ENCODE measurements at regions not wholly inside any gene's neighbourhood (a gene's known extent, or its start where the extent isn't known, plus 50 kb on each side); places are given as distances from the start of the nearest gene placed in this dataset.

DNA sequence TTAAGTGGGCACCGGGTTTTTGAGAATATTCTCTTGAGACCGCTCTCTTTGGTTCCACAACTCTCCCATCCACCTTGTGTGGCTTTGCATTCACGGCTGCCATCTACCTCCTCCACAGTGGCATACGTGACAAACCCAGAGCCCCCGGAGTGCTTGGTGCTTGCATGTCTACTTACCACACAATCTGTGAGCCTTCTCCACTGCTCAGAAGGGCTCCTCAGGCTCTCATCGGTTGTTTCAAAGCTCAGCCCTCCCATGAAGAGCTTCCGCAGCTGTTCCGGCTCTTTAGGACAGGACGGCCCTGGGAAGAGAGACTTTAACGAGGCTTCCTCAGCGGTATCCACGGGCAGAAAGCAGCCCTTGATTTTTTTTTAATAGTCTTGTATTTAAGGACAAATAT, 167.6 kb upstream of the ANK2 start:
- DNase-seq, result no peak
- Histone ChIP-seq H3K36me3 (ENCODE audit: control insufficient read depth, insufficient read depth, low read length) (no peaks in the 10 kb centered on the region), H3K4me3 (ENCODE audit: low read depth, low read length) (no peak overlapping the region), H3K4me1 (no peaks in the 10 kb centered on the region; the same call in 1 of the 2 replicates), H3K9me3 (no peaks in the 10 kb centered on the region), H3K27me3 (replicated peaks; ENCODE audit: control insufficient read depth, insufficient read depth, low read length) (no peaks in the 10 kb centered on the region)
- ChIA-PET CTCF (no interaction called here), POLR2A (no interaction called here)
- no peak overlapping the region for H3K4me3 Mint-ChIP-seq (ENCODE audit: unreplicated experiment)
- no peaks in the 10 kb centered on the region for H3K27me3 Mint-ChIP-seq (ENCODE audit: insufficient read depth, unreplicated experiment)
- H3K36me3 Mint-ChIP-seq (ENCODE audit: insufficient read depth, unreplicated experiment), result no peaks in the 10 kb centered on the region
- intact Hi-C loops (cut with micrococcal nuclease; ENCODE audit: unreplicated experiment), result no loop called here
- no peaks in the 10 kb centered on the region for H3K4me1 Mint-ChIP-seq (ENCODE audit: low read depth, unreplicated experiment)
- H3K9me3 Mint-ChIP-seq (ENCODE audit: unreplicated experiment), result no peaks in the 10 kb centered on the region
- H3K27ac Mint-ChIP-seq (ENCODE audit: unreplicated experiment), result no peak overlapping the region
- BruUV-seq (replicated peaks), result no TSS peak
- TF ChIP-seq, protein P1, sequence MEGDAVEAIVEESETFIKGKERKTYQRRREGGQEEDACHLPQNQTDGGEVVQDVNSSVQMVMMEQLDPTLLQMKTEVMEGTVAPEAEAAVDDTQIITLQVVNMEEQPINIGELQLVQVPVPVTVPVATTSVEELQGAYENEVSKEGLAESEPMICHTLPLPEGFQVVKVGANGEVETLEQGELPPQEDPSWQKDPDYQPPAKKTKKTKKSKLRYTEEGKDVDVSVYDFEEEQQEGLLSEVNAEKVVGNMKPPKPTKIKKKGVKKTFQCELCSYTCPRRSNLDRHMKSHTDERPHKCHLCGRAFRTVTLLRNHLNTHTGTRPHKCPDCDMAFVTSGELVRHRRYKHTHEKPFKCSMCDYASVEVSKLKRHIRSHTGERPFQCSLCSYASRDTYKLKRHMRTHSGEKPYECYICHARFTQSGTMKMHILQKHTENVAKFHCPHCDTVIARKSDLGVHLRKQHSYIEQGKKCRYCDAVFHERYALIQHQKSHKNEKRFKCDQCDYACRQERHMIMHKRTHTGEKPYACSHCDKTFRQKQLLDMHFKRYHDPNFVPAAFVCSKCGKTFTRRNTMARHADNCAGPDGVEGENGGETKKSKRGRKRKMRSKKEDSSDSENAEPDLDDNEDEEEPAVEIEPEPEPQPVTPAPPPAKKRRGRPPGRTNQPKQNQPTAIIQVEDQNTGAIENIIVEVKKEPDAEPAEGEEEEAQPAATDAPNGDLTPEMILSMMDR (IDR thresholded peaks at IDR 0.05; ENCODE audit: insufficient read depth in 1 of 2, low read depth in 1 of 2, low read length in 1 of 2, severe bottlenecking in 1 of 2, unreplicated experiment in 1 of 2), result no peak

DNA sequence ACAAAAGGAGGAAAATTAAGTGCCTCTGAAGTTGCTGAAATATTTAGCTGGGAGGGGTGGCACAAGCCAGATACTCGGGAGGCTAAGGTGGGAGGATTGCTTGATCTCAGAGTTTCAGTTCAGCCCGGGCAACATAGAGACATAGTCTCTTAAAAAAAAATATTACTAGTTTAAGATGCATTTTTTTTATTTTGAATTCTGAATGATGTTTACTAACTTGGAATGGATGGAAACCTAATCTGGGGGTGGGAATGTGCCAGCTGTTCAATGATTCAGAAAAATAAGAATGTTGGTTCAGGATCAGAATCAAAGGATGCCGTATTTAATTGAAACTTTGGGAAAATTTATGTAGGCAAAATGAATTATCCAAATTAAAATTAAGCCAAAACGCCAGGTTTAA, 167.2 kb upstream of the ANK2 start:
- H3K4me3 Mint-ChIP-seq (ENCODE audit: unreplicated experiment), result no peak overlapping the region

DNA sequence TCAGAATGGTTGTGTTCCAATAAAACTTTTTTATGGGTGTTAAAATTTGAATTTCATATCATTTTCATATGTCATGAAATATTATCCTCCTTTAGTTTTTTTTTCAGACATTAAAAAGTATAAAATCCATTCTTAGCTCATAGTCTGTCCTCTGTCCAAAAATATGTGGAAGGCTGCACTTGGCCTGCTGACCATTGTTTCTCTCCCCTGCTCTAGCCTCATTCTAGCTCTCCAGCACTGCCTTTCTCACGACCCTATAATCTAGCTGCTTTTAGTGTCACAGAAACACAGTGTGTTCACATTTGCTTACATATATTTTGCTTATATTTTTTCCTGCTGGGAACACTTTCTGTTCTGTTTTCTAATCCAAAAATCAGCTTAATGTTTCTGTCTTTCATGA, 165.0 kb upstream of the ANK2 start:
- ChIA-PET POLR2A (no interaction called here), CTCF (no interaction called here)
- no TSS peak for BruUV-seq (replicated peaks)

More for the DNA sequence above, 167.2 kb upstream of the ANK2 start:
- no peak overlapping the region for H3K4me3 ChIP-seq (ENCODE audit: low read depth, low read length)
- Mint-ChIP-seq H3K36me3 (ENCODE audit: insufficient read depth, unreplicated experiment) (no peaks in the 10 kb centered on the region), H3K9me3 (ENCODE audit: unreplicated experiment) (no peaks in the 10 kb centered on the region), H3K27ac (ENCODE audit: unreplicated experiment) (no peak overlapping the region), H3K4me1 (ENCODE audit: low read depth, unreplicated experiment) (no peaks in the 10 kb centered on the region), H3K27me3 (ENCODE audit: insufficient read depth, unreplicated experiment) (no peaks in the 10 kb centered on the region)
- no peaks in the 10 kb centered on the region for H3K9me3 ChIP-seq
- intact Hi-C loops (cut with micrococcal nuclease; ENCODE audit: unreplicated experiment), result no loop called here
- CTCF ChIA-PET, result no interaction called here
- TF ChIP-seq, protein P1 (IDR thresholded peaks at IDR 0.05; ENCODE audit: insufficient read depth in 1 of 2, low read depth in 1 of 2, low read length in 1 of 2, severe bottlenecking in 1 of 2, unreplicated experiment in 1 of 2), result no peak
- POLR2A ChIA-PET, result no interaction called here
- no peak for DNase-seq
- no peaks in the 10 kb centered on the region for H3K36me3 ChIP-seq (ENCODE audit: control insufficient read depth, insufficient read depth, low read length)
- peaks cover 2% of the 10 kb centered on the region; the same call in 1 of the 2 replicates for H3K4me1 ChIP-seq
- no peaks in the 10 kb centered on the region for H3K27me3 ChIP-seq (replicated peaks; ENCODE audit: control insufficient read depth, insufficient read depth, low read length)
- no TSS peak for BruUV-seq (replicated peaks)

More for the DNA sequence above, 165.0 kb upstream of the ANK2 start:
- Histone ChIP-seq H3K4me1 (peaks cover 3% of the 10 kb centered on the region; the same call in 1 of the 2 replicates), H3K9me3 (no peaks in the 10 kb centered on the region), H3K4me3 (ENCODE audit: low read depth, low read length) (no peak overlapping the region), H3K27me3 (replicated peaks; ENCODE audit: control insufficient read depth, insufficient read depth, low read length) (no peaks in the 10 kb centered on the region), H3K36me3 (ENCODE audit: control insufficient read depth, insufficient read depth, low read length) (no peaks in the 10 kb centered on the region)
- Mint-ChIP-seq H3K27ac (ENCODE audit: unreplicated experiment) (no peak overlapping the region), H3K4me3 (ENCODE audit: unreplicated experiment) (no peak overlapping the region), H3K27me3 (ENCODE audit: insufficient read depth, unreplicated experiment) (no peaks in the 10 kb centered on the region), H3K4me1 (ENCODE audit: low read depth, unreplicated experiment) (no peaks in the 10 kb centered on the region), H3K9me3 (ENCODE audit: unreplicated experiment) (no peaks in the 10 kb centered on the region), H3K36me3 (ENCODE audit: insufficient read depth, unreplicated experiment) (no peaks in the 10 kb centered on the region)
- intact Hi-C loops (cut with micrococcal nuclease; ENCODE audit: unreplicated experiment), result no loop called here
- DNase-seq, result no peak
- TF ChIP-seq, protein P1 (IDR thresholded peaks at IDR 0.05; ENCODE audit: insufficient read depth in 1 of 2, low read depth in 1 of 2, low read length in 1 of 2, severe bottlenecking in 1 of 2, unreplicated experiment in 1 of 2), result no peak
